Testis (tissue), 2 donors: ENCODE measurements at regions not wholly inside any gene's neighbourhood (a gene's known extent, or its start where the extent isn't known, plus 50 kb on each side); places are given as distances from the start of the nearest gene placed in this dataset.

Source experiments
- CTCF ChIP-seq, 3 experiments: fragments of 450-650 bp in 2 of 3; fragments of 200-600 bp in 1 of 3; sonication (generic) in 1 of 3; IDR thresholded peaks; one replicate each; pipeline ENCODE4 v1.5.1; 2016 to 2019; ENCODE audit warnings: antibody characterized with exemption in 3 of 3, mild to moderate bottlenecking in 2 of 3, moderate library complexity in 1 of 3
- POLR2A ChIP-seq: fragments of 450-650 bp; IDR thresholded peaks from one replicate; pipeline ENCODE4 v1.6.1; 2017; ENCODE audit warnings: antibody characterized with exemption, mild to moderate bottlenecking, moderate library complexity

GRCh38 chr13:84962849-84963248 lies 836.4 kb downstream of the SLITRK6 start:
- no peak for TF ChIP-seq CTCF (IDR thresholded peaks at IDR 0.05)
- no peak for TF ChIP-seq POLR2A
